ENCODE measurements at regions not wholly inside any gene's neighbourhood (a gene's known extent, or its start where the extent isn't known, plus 50 kb on each side); places are given as distances from the start of the nearest gene placed in this dataset.

- 39% methylated on average over 3 of the region's 3 CpGs for WGBS (ENCODE audit: insufficient coverage, low coverage, low lambda C conversion rate, missing lambda C conversion rate)
Measured at GRCh38 chrX:45758738-45759397, 558.2 kb upstream of the DIPK2B start.

GRCh38 chrX:45758319-45758718 lies 557.6 kb upstream of the DIPK2B start:
- Histone ChIP-seq H3K36me3 (no peaks in the 10 kb centered on the region), H3K4me3 (no peak overlapping the region), H3K27ac (peak overlapping the region in 1 of 3 donors; percentile 2), H3K4me1 (no peaks in the 10 kb centered on the region), H3K27me3 (no peaks in the 10 kb centered on the region), H3K9me3 (no peaks in the 10 kb centered on the region)
- ATAC-seq (peak in 2 of 4 donors; percentile 40 to 51), DNase-seq (no peak)
- 18% methylated on average over 7 of the region's 7 CpGs for WGBS (ENCODE audit: insufficient coverage, low coverage, low lambda C conversion rate, missing lambda C conversion rate)
- intact Hi-C loops (cut with DNase I), result no loop called here
- TF ChIP-seq POLR2A (IDR thresholded peaks at IDR 0.05), result no peak
- TF ChIP-seq CTCF (IDR thresholded peaks at IDR 0.05), result no peak

More at GRCh38 chrX:45758738-45759397, 558.2 kb upstream of the DIPK2B start:
- no peaks in the 10 kb centered on the region for H3K27me3 ChIP-seq
- no peaks in the 10 kb centered on the region for H3K4me1 ChIP-seq
- TF ChIP-seq POLR2A (IDR thresholded peaks at IDR 0.05) (no peak), CTCF (IDR thresholded peaks at IDR 0.05) (no peak)
- H3K36me3 ChIP-seq, result no peaks in the 10 kb centered on the region
- H3K9me3 ChIP-seq, result no peaks in the 10 kb centered on the region
- DNase-seq (no peak), ATAC-seq (peak in 2 of 4 donors; percentile 30 to 36)
- intact Hi-C loops (cut with DNase I), result no loop called here
- H3K4me3 ChIP-seq, result no peak overlapping the region
- peak overlapping the region in 1 of 3 donors; percentile 2 for H3K27ac ChIP-seq

DNA sequence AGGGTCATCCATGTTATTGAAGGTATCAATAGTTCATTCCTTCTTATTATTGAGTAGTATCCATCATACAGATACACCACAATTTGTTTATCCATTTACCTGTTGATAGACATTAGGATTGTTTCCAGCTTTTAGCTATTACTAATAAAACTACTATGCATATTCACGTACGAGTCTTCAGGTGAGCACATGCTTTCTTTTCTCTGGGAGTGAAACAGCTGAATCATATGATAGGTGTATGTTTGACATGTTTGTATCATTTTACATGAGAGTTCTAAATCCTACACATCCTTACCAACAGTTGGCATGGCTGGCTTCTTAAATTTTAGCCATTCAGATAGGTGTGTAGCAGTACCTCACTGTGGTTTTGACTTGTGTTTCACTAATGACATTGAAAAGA lies 556.6 kb upstream of the DIPK2B start:
- ATAC-seq (no peak), DNase-seq (no peak)
- TF ChIP-seq CTCF (IDR thresholded peaks at IDR 0.05), result no peak
- no peak for TF ChIP-seq POLR2A (IDR thresholded peaks at IDR 0.05)
- no peaks in the 10 kb centered on the region for H3K36me3 ChIP-seq
- intact Hi-C loops (cut with DNase I), result no loop called here
- no peaks in the 10 kb centered on the region for H3K27me3 ChIP-seq
- no peaks in the 10 kb centered on the region for H3K9me3 ChIP-seq
- H3K27ac ChIP-seq, result no peak overlapping the region
- H3K4me3 ChIP-seq, result no peak overlapping the region
- 54% methylated on average over 2 of the region's 2 CpGs for WGBS (ENCODE audit: insufficient coverage, low coverage, low lambda C conversion rate, missing lambda C conversion rate)
- no peaks in the 10 kb centered on the region for H3K4me1 ChIP-seq

DNA sequence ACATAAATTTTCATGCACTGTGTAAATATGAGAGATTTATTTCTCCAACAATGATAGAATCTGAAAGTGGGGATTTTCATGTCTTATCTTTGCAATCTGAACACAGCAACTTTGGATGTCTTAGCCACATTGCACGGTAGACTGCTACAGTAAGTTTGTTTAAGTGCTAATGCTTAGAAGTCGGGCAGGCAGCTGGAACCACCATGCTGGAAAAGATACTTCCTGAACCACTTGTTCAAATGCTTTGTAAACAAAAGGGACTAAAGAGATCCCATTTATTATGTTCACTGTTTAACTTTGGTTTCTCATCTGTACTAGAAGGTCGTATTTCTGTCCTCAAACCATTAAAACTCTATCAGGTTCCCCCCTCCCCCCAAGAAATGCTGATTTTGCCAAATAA lies 555.9 kb upstream of the DIPK2B start:
- WGBS (ENCODE audit: insufficient coverage, low coverage, low lambda C conversion rate, missing lambda C conversion rate), result 39% methylated on average over 3 of the region's 3 CpGs
- ATAC-seq, result no peak

More for the DNA sequence above, 555.9 kb upstream of the DIPK2B start:
- TF ChIP-seq POLR2A (IDR thresholded peaks at IDR 0.05) (no peak), CTCF (IDR thresholded peaks at IDR 0.05) (no peak)
- intact Hi-C loops (cut with DNase I), result no loop called here
- Histone ChIP-seq H3K9me3 (no peaks in the 10 kb centered on the region), H3K4me3 (no peak overlapping the region), H3K4me1 (no peaks in the 10 kb centered on the region), H3K36me3 (no peaks in the 10 kb centered on the region), H3K27ac (no peak overlapping the region), H3K27me3 (no peaks in the 10 kb centered on the region)
- DNase-seq, result no peak
